ENCODE measurements at regions not wholly inside any gene's neighbourhood (a gene's known extent, or its start where the extent isn't known, plus 50 kb on each side); places are given as distances from the start of the nearest gene placed in this dataset.

DNA sequence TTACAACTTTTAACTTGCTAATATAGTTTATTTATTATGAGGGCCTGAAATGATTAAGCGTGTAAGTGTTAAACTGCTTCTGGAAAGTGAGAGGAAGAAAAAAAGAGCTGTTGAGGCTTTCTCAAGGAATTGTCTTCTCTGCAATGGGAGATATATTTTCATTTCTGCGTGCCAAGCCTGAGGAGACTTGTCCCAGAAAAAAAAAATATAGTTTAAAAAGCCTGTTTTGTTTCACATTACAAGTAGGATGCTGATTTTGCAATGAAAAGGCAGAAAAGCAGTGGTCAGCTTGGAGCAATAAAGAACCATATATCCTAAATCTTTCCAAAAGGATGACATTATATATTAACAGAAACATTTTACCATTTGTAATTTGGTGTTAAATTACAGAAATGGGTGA lies 115.5 kb downstream of the GMNC start:
- TF ChIP-seq POLR2AphosphoS5 (IDR thresholded peaks at IDR 0.05; ENCODE audit: low read depth, low read length) (no peak), POLR2A (IDR thresholded peaks at IDR 0.05; ENCODE audit: low read depth, low read length) (no peak)
